Hypothalamus (tissue), 51 donors: ENCODE measurements at regions not wholly inside any gene's neighbourhood (a gene's known extent, or its start where the extent isn't known, plus 50 kb on each side); places are given as distances from the start of the nearest gene placed in this dataset.
"Not testable (repeated sequence)": the region's sequence is repeated elsewhere in the genome, so short reads cannot be mapped to it uniquely, and the experiment has no call there.

Source experiments
- DNase-seq, 51 donors: peaks; one replicate each; lab custom pipeline; 2025; lab: John Stamatoyannopoulos, UW

DNA sequence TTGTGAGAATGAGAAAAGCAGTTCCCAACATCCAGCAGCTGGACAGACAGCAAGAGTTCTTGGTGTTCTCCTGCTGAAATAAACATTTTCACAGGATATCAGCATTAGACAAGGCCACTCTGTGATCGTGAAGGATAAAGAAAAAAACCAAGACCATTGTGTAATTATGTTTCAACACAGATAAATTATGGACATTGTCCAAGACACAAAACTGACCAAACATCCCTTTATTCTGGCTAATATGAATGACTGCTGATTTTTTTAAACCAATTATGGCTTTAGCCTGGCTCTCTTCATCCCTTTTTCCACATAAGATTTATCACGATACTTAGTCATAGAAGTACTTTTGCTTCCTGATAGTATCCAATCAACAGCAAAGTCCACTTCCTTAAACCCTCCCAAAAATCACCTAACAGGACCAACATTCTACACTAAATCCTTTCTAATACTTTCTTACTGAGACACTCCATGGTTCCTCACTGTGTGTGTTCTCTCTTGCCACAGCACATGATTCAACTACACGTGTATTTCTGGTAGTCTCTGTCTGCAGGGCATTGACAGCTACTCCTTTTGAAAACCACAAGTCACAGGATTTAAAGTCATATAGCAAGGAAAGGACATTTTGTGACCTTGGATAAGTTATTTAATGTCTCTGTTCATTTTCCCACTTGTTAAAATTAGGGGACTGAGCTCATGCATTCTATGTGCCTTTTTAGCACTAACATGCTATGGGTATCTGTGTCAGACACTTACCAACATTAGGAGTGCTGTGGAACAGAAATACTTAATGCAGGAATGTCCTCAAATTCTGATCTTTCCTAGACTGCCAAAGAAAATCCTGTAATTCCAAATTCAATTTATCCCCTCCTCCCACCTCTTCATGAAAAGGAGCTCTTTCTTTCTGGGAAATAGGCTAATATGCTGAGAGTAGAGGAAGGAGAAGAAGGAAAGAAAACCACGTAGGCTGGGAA is 137.2 kb upstream of the PGRMC2 start:
- DNase-seq: no peak

DNA sequence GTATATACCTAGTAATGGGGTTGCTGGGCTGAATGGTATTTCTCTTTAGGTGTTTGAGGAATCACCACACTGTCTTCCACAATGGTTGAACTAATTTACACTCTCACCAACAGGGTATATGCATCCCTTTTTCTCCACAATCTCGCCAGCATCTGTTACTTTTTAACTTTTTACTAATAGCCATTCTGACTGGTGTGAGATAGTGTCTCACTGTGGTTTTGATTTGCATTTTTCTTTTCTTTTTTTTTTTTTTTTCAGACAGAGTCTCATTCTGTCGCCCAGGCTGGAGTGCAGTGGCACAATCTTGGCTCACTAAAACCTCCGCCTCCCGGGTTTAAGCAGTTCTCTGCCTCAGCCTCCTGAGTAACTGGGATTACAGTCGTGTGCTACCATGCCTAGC is 134.7 kb upstream of the PGRMC2 start:
- DNase-seq: not testable (repeated sequence)

GRCh38 chr4:128416921-128417320 is 129.3 kb upstream of the PGRMC2 start:
- no peak for DNase-seq

- no peak for DNase-seq
Measured at GRCh38 chr4:128410037-128410436, 122.4 kb upstream of the PGRMC2 start.

DNA sequence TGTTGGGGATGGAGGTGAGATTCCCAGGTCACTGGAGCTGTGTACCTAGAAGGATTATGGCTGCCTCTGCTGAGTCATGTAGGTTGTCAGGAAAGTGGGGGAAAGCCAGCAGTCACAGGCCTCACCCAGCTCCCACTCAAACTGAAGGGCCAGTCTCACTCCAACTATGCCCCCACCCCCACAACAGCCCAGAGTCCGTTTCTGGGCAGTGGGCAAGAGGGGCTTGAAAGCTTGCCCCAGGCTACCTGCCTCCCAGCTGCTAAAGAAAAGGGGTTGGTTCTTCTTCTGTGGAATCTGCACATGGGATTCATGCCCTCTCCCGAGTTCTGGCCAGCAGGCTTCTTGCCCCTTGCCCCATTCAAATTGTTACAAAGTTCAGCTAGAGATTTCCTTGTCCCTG is 116.0 kb upstream of the PGRMC2 start:
- DNase-seq: no peak

- no peak for DNase-seq
Measured at GRCh38 chr4:128394778-128395177, 107.2 kb upstream of the PGRMC2 start.

DNA sequence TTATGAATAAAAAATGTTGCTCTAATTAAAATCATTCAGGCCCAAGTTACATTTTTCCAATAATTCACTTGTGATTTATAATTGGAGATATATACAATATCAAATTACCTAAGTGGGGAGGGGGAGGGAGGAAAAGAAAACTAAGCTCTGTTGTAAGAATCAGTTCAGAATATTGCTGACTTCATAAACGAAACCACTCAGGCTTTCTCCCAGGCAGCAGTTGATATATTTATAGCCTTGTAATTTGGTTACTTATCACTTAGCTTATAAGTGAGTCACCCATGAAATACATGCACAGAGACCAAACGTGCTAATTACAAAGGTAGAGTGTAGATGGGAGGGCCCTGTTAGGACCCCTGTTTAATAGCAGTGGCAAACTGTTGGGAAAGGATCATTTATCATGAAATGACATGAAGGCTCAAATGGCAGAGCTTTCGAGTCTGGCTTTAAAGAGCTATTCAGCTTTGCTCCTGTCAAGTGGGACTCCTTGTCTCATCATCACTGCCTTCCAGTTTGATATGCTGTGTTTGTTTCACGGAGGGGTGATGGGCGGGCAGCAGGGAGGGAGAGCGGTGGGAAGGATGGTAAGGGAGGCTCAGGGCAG is 105.6 kb upstream of the PGRMC2 start:
- DNase-seq: no peak

GRCh38 chr4:128390475-128390996 is 102.9 kb upstream of the PGRMC2 start:
- no peak for DNase-seq

GRCh38 chr4:128388796-128389195 is 101.2 kb upstream of the PGRMC2 start:
- no peak for DNase-seq

GRCh38 chr4:128388352-128388630 is 100.7 kb upstream of the PGRMC2 start:
- DNase-seq: no peak

DNA sequence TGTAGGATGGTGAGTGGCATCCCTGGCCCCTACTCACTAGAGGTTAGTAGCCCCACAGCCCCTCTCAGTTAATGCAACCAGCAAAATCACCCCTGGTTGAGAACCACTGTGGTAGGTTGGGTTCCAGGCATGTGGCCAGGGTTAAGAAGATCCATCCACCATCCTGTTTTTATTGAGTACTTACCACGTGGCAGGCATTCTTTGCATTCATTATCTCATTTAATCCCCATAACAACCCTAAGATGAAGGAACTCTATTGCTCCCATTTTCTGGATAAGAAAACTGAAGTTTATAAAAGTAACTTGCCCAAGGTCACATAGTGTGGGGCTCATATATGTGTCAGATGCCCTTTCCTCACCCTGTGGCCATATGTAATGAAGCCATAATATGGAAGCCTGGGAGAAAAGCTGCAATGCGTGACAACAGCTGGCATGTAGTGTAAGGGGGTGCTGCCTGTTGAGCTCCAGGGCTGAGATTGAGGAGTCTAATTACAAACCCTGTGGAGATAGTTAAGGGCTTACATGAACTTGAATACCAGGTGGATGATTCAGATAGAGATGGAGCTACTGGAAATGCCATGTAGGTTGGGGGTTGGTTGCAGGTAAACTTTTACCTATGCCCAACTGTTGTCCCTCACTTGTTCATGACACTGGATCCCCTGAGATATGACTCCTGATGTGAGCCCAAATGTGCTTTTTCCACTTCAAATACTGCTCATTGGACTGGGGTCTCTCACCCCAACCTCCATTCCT is 100.2 kb upstream of the PGRMC2 start:
- no peak for DNase-seq

DNA sequence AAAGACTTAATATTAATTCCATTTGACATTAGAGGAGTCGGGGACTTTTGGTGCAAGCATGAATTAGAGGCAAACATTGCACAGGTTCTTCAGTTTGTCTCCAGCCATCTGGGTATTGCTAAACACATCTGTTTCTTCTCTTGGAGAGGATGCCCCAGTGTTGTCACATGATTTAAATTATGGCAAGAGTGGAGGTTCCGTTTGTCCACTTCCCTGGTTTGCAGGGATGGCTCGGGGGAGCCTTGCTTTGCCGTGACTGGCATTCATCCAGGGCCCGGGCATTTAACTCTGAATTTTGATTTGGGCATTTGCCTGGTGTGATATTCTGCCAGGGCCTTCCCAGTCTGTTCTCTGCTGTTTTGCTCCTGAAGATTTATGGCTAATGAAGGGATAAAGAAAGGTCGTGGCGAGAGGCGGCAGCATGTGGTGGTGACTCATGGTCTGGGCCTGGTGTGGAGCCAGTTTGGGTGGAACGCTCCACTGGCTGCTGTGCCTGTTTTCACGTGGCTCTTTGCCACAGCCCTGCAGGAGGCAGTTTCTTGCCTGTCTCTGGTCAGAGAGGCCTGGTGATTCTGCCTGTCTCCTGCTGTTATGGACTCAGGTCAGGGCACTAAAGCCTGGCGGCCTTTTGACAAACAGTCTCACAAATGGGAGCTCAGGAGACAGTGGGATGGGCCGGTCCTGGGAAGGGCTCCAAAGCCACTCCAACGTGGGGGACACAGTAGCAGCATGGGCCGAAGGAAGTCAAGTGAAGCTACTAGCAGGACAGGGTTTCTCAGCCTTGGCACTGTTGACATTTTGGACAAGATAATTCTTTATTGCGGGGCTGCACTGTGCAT is 99.4 kb upstream of the PGRMC2 start:
- DNase-seq: peak in 50 of 51 donors; percentile 19 to 85 (median 66)

DNA sequence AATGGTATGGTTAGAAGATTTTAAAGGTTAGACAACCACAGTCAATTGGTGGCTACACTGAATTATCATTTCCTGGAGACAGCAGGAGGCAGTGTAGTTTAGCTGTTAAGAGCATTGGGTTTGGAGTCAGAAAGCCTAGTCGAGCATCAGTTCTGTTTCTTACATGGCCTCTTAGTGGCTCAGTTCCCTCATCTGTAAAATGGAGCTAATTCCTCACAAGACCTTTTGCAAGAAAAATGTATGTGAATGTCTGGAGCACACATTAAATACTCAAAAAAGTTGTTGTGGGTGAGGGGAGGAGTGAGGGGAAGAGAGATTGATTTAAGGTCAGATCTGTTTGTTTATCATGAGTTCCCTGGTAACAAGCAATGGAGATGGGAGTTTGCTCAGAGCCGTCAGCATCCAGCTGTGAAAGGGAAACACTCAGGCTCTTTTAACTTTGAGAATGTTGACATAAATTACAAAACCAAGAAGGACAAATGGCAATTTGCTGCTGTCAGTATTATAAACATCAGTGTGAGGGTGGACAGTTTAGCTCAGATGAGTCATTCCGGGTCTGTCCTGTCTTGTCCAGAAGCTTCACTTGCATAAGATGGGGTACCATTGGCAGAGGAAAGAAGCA is 98.2 kb upstream of the PGRMC2 start:
- DNase-seq: no peak

DNA sequence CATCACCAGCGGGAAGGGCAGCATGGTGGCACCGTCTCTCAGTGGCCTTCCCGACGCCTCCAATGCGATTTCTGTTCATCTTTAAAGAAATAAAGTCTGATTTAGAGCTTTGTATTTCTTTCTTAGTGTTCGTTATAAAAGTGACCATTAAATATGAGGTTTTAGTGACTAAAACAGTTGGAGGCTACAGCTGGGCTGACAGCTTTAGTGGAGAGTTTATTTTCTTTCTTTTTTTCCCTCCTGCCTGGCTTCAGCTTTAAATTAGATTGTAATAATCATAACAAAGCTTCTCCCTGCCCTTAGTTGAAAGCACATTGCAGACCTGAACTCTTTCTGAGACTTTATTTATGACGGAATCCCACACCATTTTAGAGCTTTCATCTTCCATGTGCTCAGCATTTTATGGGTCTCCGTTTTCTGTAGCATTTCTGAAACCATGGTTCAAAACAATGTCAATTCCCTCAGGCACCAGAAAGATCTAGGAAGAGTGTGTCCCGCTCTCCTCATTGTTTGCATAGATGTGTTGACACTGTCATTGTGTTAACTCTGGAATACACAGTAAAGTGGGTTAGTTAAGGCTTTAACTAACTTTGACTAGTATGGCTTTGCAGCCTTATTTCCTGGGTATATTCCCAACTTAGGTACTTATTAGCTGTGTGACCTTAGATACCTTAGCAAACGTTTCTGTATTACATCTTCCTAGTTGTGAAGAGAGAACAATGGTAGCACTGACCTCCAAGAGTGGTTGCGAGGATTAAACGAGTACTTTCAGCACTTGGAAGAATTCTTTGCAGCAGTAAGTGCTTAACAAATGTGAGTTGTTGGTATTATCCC is 97.4 kb upstream of the PGRMC2 start:
- DNase-seq: no peak

- DNase-seq: no peak
Measured at GRCh38 chr4:128384091-128384520, 96.5 kb upstream of the PGRMC2 start.

DNA sequence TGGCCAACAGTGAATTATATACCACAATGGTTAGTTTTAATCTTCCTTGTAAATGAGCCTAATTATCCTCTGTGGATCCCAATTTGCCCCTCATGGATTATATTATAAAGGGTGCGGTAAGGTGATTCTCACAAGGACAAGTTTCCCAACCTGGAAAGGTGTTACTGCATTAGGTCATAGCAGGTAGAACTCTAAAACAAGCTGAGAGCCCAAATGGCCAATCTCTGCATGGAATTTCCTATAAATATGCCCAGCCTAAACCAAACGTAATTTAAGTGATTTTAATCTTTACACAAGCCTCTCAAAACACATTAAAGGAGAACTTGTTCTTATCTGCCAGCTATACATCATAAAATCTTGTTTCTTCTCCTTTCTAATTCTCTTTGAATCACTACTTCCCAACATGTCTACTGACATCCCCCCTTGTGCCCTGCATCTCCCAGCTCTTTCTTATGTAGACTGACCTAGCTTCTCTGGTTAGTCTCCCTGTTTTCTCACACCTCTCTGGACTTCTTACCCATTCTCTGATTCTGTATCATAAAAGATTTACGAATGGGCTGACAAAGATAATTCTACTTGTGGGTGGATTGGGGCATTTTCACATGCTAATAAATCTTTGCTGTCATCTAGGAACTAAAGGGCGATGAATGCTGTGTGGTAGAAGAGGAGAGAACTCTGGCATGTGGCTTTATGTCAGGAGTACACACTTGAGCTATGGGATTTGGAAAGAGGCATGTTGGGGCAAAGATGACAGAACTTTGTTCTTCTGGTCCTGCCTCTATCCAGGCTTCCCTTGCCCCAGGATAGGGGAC is 94.3 kb upstream of the PGRMC2 start:
- DNase-seq: no peak

- no peak for DNase-seq
Measured at GRCh38 chr4:128380306-128380705, 92.7 kb upstream of the PGRMC2 start.

DNA sequence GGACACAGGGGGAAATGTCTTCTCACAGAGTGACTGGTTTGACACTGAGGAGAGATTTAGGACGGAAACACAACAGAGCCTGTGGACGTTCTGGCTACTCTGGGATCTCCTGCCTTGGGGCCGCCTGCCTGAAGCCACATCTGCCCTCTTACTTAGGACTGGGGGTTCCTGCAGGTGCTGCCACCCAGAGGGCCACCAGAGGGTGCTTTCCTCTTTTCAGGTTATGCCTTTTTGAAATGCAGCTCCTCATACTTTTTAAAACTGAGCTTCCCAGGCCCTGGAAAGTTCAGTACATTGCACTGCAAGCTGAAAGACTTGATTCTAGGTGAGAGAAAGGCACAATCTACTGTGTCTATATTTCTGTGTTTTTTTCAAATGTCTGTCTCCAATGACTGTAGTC is 92.2 kb upstream of the PGRMC2 start:
- peak in 2 of 51 donors; percentile 0 to 3 for DNase-seq
